WTC11 (cell line): ENCODE measurements at regions not wholly inside any gene's neighbourhood (a gene's known extent, or its start where the extent isn't known, plus 50 kb on each side); places are given as distances from the start of the nearest gene placed in this dataset.

Experiments
- ATAC-seq: fragments of 200-7000 bp; cut with Tn5 transposase; 2 replicates; pipeline ENCODE4 v1.10.0; 2021; ENCODE audit warnings: mild to moderate bottlenecking, moderate library complexity
- CTCF ChIA-PET: fragments of 300-600 bp; sonication (Branson Sonifier 250); formaldehyde crosslinking; loops from one replicate; lab custom pipeline; 2021; ENCODE audit warnings: antibody characterized with exemption; lab: Charles Lee
- POLR2A ChIA-PET: fragments of 350-600 bp; sonication (Branson Sonifier 250); formaldehyde crosslinking; loops from one replicate; lab custom pipeline; 2021; ENCODE audit warnings: antibody characterized with exemption; lab: Charles Lee
- DNase-seq: peaks from one replicate; pipeline ENCODE4 v3.0.0; 2021; ENCODE audit warnings: low spot score
- H3K27ac Mint-ChIP-seq: 2 replicates; pipeline ENCODE4 v1.8.0; 2021; ENCODE audit warnings: mixed read lengths
- H3K27me3 Mint-ChIP-seq: 2 replicates; pipeline ENCODE4 v1.8.0; 2021; ENCODE audit warnings: low read depth, mild to moderate bottlenecking, moderate library complexity, mixed read lengths
- H3K36me3 Mint-ChIP-seq: 2 replicates; pipeline ENCODE4 v1.8.0; 2021; ENCODE audit warnings: mixed read lengths
- H3K4me1 Mint-ChIP-seq: 2 replicates; pipeline ENCODE4 v1.8.0; 2022; ENCODE audit warnings: mixed read lengths
- H3K4me3 Mint-ChIP-seq: 2 replicates; pipeline ENCODE4 v1.8.0; 2021; ENCODE audit warnings: mild to moderate bottlenecking, moderate library complexity, mixed read lengths
- H3K9me3 Mint-ChIP-seq: 2 replicates; pipeline ENCODE4 v1.8.0; 2021; ENCODE audit warnings: mixed read lengths
- CREM ChIP-seq: sonication (generic); formaldehyde crosslinking; IDR thresholded peaks from 2 replicates; pipeline ENCODE4 v1.8.1; 2022; ENCODE audit warnings: mild to moderate bottlenecking, missing genetic modification reagents, moderate library complexity
- E2F4 ChIP-seq: sonication (generic); formaldehyde crosslinking; IDR thresholded peaks from 2 replicates; pipeline ENCODE4 v1.8.1; 2022; ENCODE audit warnings: low read depth, mild to moderate bottlenecking, moderate library complexity, missing genetic modification reagents, borderline replicate concordance
- ESRRA ChIP-seq: sonication (generic); formaldehyde crosslinking; IDR thresholded peaks from 2 replicates; pipeline ENCODE4 v1.8.1; 2022; ENCODE audit warnings: mild to moderate bottlenecking, missing genetic modification reagents, borderline replicate concordance
- FOXK1 ChIP-seq: sonication (generic); formaldehyde crosslinking; IDR thresholded peaks from 2 replicates; pipeline ENCODE4 v1.8.0; 2022; ENCODE audit warnings: mild to moderate bottlenecking, moderate library complexity, missing genetic modification reagents
- GABPB1 ChIP-seq: sonication (generic); formaldehyde crosslinking; IDR thresholded peaks from 2 replicates; pipeline ENCODE4 v1.8.1; 2023; ENCODE audit warnings: mild to moderate bottlenecking, missing genetic modification reagents
- HMGA2 ChIP-seq: fragments of 250-450 bp; sonication (Bioruptor Pico); IDR thresholded peaks from 2 replicates; pipeline ENCODE4 v1.4.0; 2021; ENCODE audit warnings: mild to moderate bottlenecking, moderate library complexity
- IRF2 ChIP-seq: sonication (generic); formaldehyde crosslinking; IDR thresholded peaks from 2 replicates; pipeline ENCODE4 v1.8.0; 2022; ENCODE audit warnings: low read depth, missing genetic modification reagents, borderline replicate concordance
- JAZF1 ChIP-seq: fragments of 250-450 bp; sonication (Bioruptor Pico); IDR thresholded peaks from 2 replicates; pipeline ENCODE4 v1.9.0; 2021; ENCODE audit warnings: moderate library complexity, mild to moderate bottlenecking, inconsistent platforms
- JUN ChIP-seq: sonication (generic); formaldehyde crosslinking; IDR thresholded peaks from 2 replicates; pipeline ENCODE4 v1.8.0; 2023; ENCODE audit warnings: mild to moderate bottlenecking, missing genetic modification reagents
- KAT7 ChIP-seq: sonication (generic); formaldehyde crosslinking; IDR thresholded peaks from 2 replicates; pipeline ENCODE4 v1.8.1; 2023; ENCODE audit warnings: missing genetic modification reagents, mild to moderate bottlenecking, borderline replicate concordance
- NFATC4 ChIP-seq: fragments of 250-450 bp; sonication (Bioruptor Pico); IDR thresholded peaks from 2 replicates; pipeline ENCODE4 v1.9.0; 2021; ENCODE audit warnings: mild to moderate bottlenecking
- ZBTB43 ChIP-seq: sonication (generic); formaldehyde crosslinking; IDR thresholded peaks from 2 replicates; pipeline ENCODE4 v1.8.1; 2023; ENCODE audit warnings: mild to moderate bottlenecking, missing genetic modification reagents
- ZNF121 ChIP-seq: sonication (generic); formaldehyde crosslinking; IDR thresholded peaks from 2 replicates; pipeline ENCODE4 v1.8.0; 2023; ENCODE audit warnings: missing genetic modification reagents
- ZNF263 ChIP-seq: sonication (generic); formaldehyde crosslinking; IDR thresholded peaks from 2 replicates; pipeline ENCODE4 v1.8.1; 2022; ENCODE audit warnings: low read depth, mild to moderate bottlenecking, moderate library complexity, missing genetic modification reagents
- ZNF396 ChIP-seq: fragments of 250-450 bp; sonication (Bioruptor Pico); IDR thresholded peaks from 2 replicates; pipeline ENCODE4 v1.8.0; 2021; ENCODE audit warnings: mild to moderate bottlenecking, moderate library complexity, borderline replicate concordance
- ZNF425 ChIP-seq: fragments of 250-450 bp; sonication (Bioruptor Pico); conservative IDR thresholded peaks from 2 replicates; pipeline ENCODE4 v1.9.0; 2021; ENCODE audit warnings: mild to moderate bottlenecking
- ZNF671 ChIP-seq: fragments of 250-450 bp; sonication (Bioruptor Pico); IDR thresholded peaks from 2 replicates; pipeline ENCODE4 v1.8.0; 2021; ENCODE audit warnings: mild to moderate bottlenecking
- TF ChIP-seq, protein P1 (sequence below): sonication (generic); formaldehyde crosslinking; IDR thresholded peaks from 2 replicates; pipeline ENCODE4 v1.8.1; 2023; ENCODE audit warnings: mild to moderate bottlenecking, moderate library complexity, missing genetic modification reagents
- TF ChIP-seq, protein P2 (sequence below): fragments of 250-450 bp; sonication (Bioruptor Pico); IDR thresholded peaks from 2 replicates; pipeline ENCODE4 v1.9.0; 2021; ENCODE audit warnings: mild to moderate bottlenecking
- TF ChIP-seq, protein P3 (sequence below): sonication (generic); formaldehyde crosslinking; IDR thresholded peaks from 2 replicates; pipeline ENCODE4 v1.8.0; 2022; ENCODE audit warnings: mild to moderate bottlenecking, missing genetic modification reagents

- no peaks in the 10 kb centered on the region for H3K9me3 Mint-ChIP-seq
Observed at GRCh38 chr9:24608599-24608998, 62.9 kb upstream of the IZUMO3 start.

More at GRCh38 chr9:24608599-24608998, 62.9 kb upstream of the IZUMO3 start:
- no peak overlapping the region for H3K27ac Mint-ChIP-seq
- H3K36me3 Mint-ChIP-seq, result no peaks in the 10 kb centered on the region
- no peak for DNase-seq
- no peaks in the 10 kb centered on the region; the same call in 1 of the 2 replicates for H3K27me3 Mint-ChIP-seq
- ChIA-PET CTCF (no interaction called here), POLR2A (interaction anchor here (0.6 to 1.1 kb wide), 2 partner anchors 10 to 1221 kb away, joined by 3 read pairs; no protein-coding TSS in a partner anchor)
- H3K4me3 Mint-ChIP-seq, result no peak overlapping the region
- TF ChIP-seq CREM, result no peak
- no peak for TF ChIP-seq JUN (CRISPR knock-in tag)
- TF ChIP-seq ZNF671, result no peak
- TF ChIP-seq E2F4 (CRISPR knock-in tag), result no peak
- TF ChIP-seq, protein P1, sequence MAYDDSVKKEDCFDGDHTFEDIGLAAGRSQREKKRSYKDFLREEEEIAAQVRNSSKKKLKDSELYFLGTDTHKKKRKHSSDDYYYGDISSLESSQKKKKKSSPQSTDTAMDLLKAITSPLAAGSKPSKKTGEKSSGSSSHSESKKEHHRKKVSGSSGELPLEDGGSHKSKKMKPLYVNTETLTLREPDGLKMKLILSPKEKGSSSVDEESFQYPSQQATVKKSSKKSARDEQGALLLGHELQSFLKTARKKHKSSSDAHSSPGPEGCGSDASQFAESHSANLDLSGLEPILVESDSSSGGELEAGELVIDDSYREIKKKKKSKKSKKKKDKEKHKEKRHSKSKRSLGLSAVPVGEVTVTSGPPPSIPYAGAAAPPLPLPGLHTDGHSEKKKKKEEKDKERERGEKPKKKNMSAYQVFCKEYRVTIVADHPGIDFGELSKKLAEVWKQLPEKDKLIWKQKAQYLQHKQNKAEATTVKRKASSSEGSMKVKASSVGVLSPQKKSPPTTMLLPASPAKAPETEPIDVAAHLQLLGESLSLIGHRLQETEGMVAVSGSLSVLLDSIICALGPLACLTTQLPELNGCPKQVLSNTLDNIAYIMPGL (CRISPR knock-in tag), result no peak
- no peak for TF ChIP-seq NFATC4 (CRISPR knock-in tag)
- no peak for TF ChIP-seq ESRRA (CRISPR knock-in tag)
- no peak for TF ChIP-seq IRF2
- no peak for TF ChIP-seq HMGA2
- TF ChIP-seq, protein P2, sequence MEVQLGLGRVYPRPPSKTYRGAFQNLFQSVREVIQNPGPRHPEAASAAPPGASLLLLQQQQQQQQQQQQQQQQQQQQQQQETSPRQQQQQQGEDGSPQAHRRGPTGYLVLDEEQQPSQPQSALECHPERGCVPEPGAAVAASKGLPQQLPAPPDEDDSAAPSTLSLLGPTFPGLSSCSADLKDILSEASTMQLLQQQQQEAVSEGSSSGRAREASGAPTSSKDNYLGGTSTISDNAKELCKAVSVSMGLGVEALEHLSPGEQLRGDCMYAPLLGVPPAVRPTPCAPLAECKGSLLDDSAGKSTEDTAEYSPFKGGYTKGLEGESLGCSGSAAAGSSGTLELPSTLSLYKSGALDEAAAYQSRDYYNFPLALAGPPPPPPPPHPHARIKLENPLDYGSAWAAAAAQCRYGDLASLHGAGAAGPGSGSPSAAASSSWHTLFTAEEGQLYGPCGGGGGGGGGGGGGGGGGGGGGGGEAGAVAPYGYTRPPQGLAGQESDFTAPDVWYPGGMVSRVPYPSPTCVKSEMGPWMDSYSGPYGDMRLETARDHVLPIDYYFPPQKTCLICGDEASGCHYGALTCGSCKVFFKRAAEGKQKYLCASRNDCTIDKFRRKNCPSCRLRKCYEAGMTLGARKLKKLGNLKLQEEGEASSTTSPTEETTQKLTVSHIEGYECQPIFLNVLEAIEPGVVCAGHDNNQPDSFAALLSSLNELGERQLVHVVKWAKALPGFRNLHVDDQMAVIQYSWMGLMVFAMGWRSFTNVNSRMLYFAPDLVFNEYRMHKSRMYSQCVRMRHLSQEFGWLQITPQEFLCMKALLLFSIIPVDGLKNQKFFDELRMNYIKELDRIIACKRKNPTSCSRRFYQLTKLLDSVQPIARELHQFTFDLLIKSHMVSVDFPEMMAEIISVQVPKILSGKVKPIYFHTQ (CRISPR knock-in tag), result no peak
- no peak for TF ChIP-seq FOXK1 (CRISPR knock-in tag)
- no peak for TF ChIP-seq JAZF1 (CRISPR knock-in tag)
- TF ChIP-seq, protein P3, sequence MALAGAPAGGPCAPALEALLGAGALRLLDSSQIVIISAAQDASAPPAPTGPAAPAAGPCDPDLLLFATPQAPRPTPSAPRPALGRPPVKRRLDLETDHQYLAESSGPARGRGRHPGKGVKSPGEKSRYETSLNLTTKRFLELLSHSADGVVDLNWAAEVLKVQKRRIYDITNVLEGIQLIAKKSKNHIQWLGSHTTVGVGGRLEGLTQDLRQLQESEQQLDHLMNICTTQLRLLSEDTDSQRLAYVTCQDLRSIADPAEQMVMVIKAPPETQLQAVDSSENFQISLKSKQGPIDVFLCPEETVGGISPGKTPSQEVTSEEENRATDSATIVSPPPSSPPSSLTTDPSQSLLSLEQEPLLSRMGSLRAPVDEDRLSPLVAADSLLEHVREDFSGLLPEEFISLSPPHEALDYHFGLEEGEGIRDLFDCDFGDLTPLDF, result no peak
- TF ChIP-seq ZBTB43, result no peak
- TF ChIP-seq ZNF396 (CRISPR knock-in tag), result no peak
- no peak for TF ChIP-seq GABPB1 (CRISPR knock-in tag)
- TF ChIP-seq ZNF121 (CRISPR knock-in tag), result no peak
- TF ChIP-seq KAT7 (CRISPR knock-in tag), result no peak
- no peak for TF ChIP-seq ZNF425 (CRISPR knock-in tag)
- TF ChIP-seq ZNF263 (CRISPR knock-in tag), result no peak
- ATAC-seq, result no peak
- peaks cover 30% of the 10 kb centered on the region for H3K4me1 Mint-ChIP-seq
